Karpas-422 (cell line): ENCODE measurements at regions not wholly inside any gene's neighbourhood (a gene's known extent, or its start where the extent isn't known, plus 50 kb on each side); places are given as distances from the start of the nearest gene placed in this dataset.

ENCODE experiments used
- DNase-seq: peaks from one replicate; pipeline ENCODE4 v3.0.0-alpha.2; 2015
- H2AFZ ChIP-seq: fragments of 200-600 bp; sonication (generic); 2 replicates; pipeline ENCODE4 v1.6.1; 2014; ENCODE audit warnings: antibody characterized with exemption, low read length, mixed read lengths
- H3K27ac ChIP-seq: fragments of 200-600 bp; sonication (generic); 2 replicates; pipeline ENCODE4 v1.5.1; 2014; ENCODE audit warnings: mild to moderate bottlenecking, low read length, moderate library complexity
- H3K27me3 ChIP-seq: fragments of 200-600 bp; sonication (generic); 2 replicates; pipeline ENCODE4 v1.6.1; 2014; ENCODE audit warnings: low read length, mixed read lengths
- H3K36me3 ChIP-seq: fragments of 200-600 bp; sonication (generic); 2 replicates; pipeline ENCODE4 v1.6.1; 2014; ENCODE audit warnings: low read length, mixed read lengths; ENCODE audit not compliant: insufficient read depth
- H3K4me1 ChIP-seq: fragments of 200-600 bp; sonication (generic); 2 replicates; pipeline ENCODE4 v1.6.1; 2014; ENCODE audit warnings: mild to moderate bottlenecking, low read length, mixed read lengths
- H3K4me2 ChIP-seq: fragments of 200-600 bp; sonication (generic); 2 replicates; pipeline ENCODE4 v1.6.1; 2014; ENCODE audit warnings: low read length, low read depth, mild to moderate bottlenecking; ENCODE audit not compliant: poor library complexity, severe bottlenecking
- H3K4me3 ChIP-seq: fragments of 200-600 bp; sonication (generic); 2 replicates; pipeline ENCODE4 v1.5.1; 2014; ENCODE audit warnings: mild to moderate bottlenecking, antibody characterized with exemption, low read length, mixed read lengths
- H3K79me2 ChIP-seq: fragments of 200-600 bp; sonication (generic); 2 replicates; pipeline ENCODE4 v1.6.1; 2014; ENCODE audit warnings: mild to moderate bottlenecking, low read length, mixed read lengths
- H3K9ac ChIP-seq: fragments of 200-600 bp; sonication (generic); 2 replicates; pipeline ENCODE4 v1.6.0; 2014; ENCODE audit warnings: low read length
- H3K9me2 ChIP-seq: fragments of 200-600 bp; sonication (generic), shearing (Covaris generic); replicated peaks from 2 replicates; pipeline ENCODE4 v1.6.0; 2014; ENCODE audit warnings: mild to moderate bottlenecking, low read length, moderate library complexity; ENCODE audit not compliant: insufficient read depth
- H3K9me3 ChIP-seq: fragments of 300-700, 200-600 bp; sonication (generic); 2 replicates; pipeline ENCODE4 v1.6.1; 2014; ENCODE audit warnings: low read length, mixed read lengths
- H4K20me1 ChIP-seq: fragments of 200-600 bp; sonication (generic); 2 replicates; pipeline ENCODE4 v1.6.1; 2014; ENCODE audit warnings: mild to moderate bottlenecking, antibody characterized with exemption, low read length, low read depth; ENCODE audit not compliant: insufficient read depth

GRCh38 chr4:189826657-189827056 is 114.0 kb upstream of the FRG1 start:
- DNase-seq = no peak
- no peak overlapping the region for H3K4me3 ChIP-seq
- H3K27ac ChIP-seq = no peak overlapping the region
- H3K9me3 ChIP-seq = no peaks in the 10 kb centered on the region
- no peak overlapping the region for H3K4me2 ChIP-seq
- H3K9me2 ChIP-seq = no peaks in the 10 kb centered on the region
- no peak overlapping the region for H2AFZ ChIP-seq
- no peaks in the 10 kb centered on the region for H3K36me3 ChIP-seq
- H3K4me1 ChIP-seq = no peaks in the 10 kb centered on the region
- H3K79me2 ChIP-seq = no peaks in the 10 kb centered on the region
- no peak overlapping the region for H3K9ac ChIP-seq
- no peaks in the 10 kb centered on the region for H3K27me3 ChIP-seq
- no peaks in the 10 kb centered on the region for H4K20me1 ChIP-seq

DNA sequence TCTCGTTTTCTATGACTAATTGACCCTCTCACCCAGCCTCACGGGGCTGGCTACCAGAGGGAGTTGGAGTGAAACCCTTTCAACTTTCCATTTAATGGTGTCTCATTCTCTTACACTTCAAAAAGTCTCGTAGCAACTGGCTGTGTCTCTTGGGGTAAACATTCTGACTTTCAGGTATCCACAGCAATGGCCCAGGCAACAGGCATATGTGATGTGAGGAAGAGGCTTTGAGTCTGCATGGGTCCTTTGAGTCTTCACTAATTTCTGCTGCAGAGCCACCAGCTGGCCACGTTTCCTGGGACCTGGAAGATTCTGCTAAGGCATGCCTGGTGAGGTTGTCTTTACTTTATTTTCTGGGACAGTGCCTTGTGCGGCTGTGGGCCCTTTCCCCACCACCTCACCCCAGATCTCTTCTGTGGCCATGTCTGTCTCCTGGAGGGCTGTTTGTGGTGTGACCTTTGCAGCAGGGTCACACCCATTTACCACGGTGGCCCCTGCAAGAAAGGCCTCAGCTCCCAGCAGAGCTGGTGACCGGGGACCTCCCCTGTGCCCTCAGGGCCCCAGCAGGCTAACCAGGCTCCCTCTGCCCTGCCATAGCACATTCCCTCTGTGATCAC is 112.5 kb upstream of the FRG1 start:
- no peaks in the 10 kb centered on the region for H3K4me1 ChIP-seq
- H3K4me3 ChIP-seq = no peak overlapping the region
- H4K20me1 ChIP-seq = no peaks in the 10 kb centered on the region
- H3K27ac ChIP-seq = no peak overlapping the region
- no peaks in the 10 kb centered on the region for H3K79me2 ChIP-seq
- no peak for DNase-seq
- no peak overlapping the region for H3K4me2 ChIP-seq
- no peaks in the 10 kb centered on the region for H3K36me3 ChIP-seq
- H3K27me3 ChIP-seq = no peaks in the 10 kb centered on the region
- H2AFZ ChIP-seq = no peak overlapping the region
- H3K9me2 ChIP-seq = no peaks in the 10 kb centered on the region
- no peak overlapping the region for H3K9ac ChIP-seq
- no peaks in the 10 kb centered on the region for H3K9me3 ChIP-seq

DNA sequence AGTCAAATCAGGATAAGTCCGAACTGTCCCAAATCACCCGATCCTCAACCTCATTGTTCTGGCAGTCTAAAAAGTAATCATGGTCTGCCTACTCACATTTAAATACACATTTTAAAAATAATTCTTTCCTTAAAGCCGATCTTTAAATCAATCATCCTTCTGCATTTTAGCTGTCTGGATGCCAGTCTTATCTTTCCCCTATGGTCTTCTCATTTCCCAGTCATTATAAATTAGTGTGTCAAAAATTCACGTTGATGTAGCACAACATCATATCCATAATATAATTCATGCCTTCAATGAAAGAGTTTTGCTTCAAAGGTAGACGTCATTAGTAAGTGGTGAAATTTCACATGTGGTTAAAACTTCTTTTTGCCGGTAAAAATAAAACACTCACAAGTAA is 108.1 kb upstream of the FRG1 start:
- H3K79me2 ChIP-seq = no peaks in the 10 kb centered on the region
- no peaks in the 10 kb centered on the region for H3K36me3 ChIP-seq
- H3K9me2 ChIP-seq = no peaks in the 10 kb centered on the region
- H3K9me3 ChIP-seq = no peaks in the 10 kb centered on the region
- H3K9ac ChIP-seq = no peak overlapping the region
- H3K27ac ChIP-seq = no peak overlapping the region
- no peaks in the 10 kb centered on the region for H4K20me1 ChIP-seq
- DNase-seq = no peak
- H3K4me2 ChIP-seq = no peak overlapping the region
- no peak overlapping the region for H3K4me3 ChIP-seq
- no peak overlapping the region for H2AFZ ChIP-seq
- H3K27me3 ChIP-seq = no peaks in the 10 kb centered on the region
- H3K4me1 ChIP-seq = no peaks in the 10 kb centered on the region

DNA sequence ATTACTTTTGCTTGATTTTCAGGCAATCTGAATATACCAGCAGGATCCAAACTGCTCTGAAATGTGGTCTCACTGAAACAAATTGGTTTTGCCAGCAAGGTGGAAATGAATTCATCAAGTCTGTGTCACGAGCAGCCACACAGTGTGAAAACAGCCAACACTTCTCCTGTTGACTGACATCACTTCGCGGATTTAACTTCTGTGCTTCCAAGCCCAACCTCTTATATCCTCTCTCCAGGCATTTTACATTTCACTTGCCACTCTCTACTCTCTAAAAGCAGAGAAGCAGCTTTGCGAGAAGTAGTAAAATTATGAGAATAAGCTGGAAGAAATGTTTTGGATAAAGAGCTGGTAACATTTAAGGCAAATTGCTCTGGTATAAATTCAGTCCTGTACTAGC is 106.1 kb upstream of the FRG1 start:
- Histone ChIP-seq H3K9me2 (no peaks in the 10 kb centered on the region), H3K9ac (no peak overlapping the region), H2AFZ (no peak overlapping the region), H3K4me2 (no peak overlapping the region), H4K20me1 (no peaks in the 10 kb centered on the region), H3K79me2 (no peaks in the 10 kb centered on the region), H3K27me3 (no peaks in the 10 kb centered on the region), H3K4me3 (no peak overlapping the region), H3K4me1 (no peaks in the 10 kb centered on the region), H3K36me3 (no peaks in the 10 kb centered on the region), H3K9me3 (no peaks in the 10 kb centered on the region), H3K27ac (no peak overlapping the region)
- DNase-seq = no peak

GRCh38 chr4:189835505-189835904 is 105.2 kb upstream of the FRG1 start:
- no peak overlapping the region for H3K4me3 ChIP-seq
- H3K4me2 ChIP-seq = no peak overlapping the region
- no peaks in the 10 kb centered on the region for H3K27me3 ChIP-seq
- H3K9ac ChIP-seq = no peak overlapping the region
- no peaks in the 10 kb centered on the region for H3K9me2 ChIP-seq
- no peaks in the 10 kb centered on the region for H4K20me1 ChIP-seq
- DNase-seq = no peak
- H2AFZ ChIP-seq = no peak overlapping the region
- H3K9me3 ChIP-seq = no peaks in the 10 kb centered on the region
- no peaks in the 10 kb centered on the region for H3K4me1 ChIP-seq
- no peaks in the 10 kb centered on the region for H3K36me3 ChIP-seq
- no peak overlapping the region for H3K27ac ChIP-seq
- no peaks in the 10 kb centered on the region for H3K79me2 ChIP-seq

DNA sequence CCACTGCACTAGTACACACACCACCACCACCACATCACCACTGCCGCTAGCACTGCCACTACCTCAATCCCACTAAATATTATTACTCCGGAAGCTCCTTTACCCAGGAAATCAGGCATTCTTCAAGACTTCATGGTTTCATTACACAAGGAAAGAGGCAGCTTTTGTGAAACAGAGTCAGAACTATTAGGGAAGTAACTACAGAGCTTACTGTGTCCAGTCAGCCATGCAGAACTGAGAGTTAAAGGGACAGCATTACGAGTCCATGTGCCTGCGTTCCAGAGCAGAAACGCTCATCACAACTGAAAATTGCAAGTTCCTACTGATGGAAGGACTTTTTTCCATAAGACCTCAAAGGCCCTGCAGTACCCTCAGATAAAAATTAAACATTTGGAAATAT is 103.2 kb upstream of the FRG1 start:
- Histone ChIP-seq H3K79me2 (no peaks in the 10 kb centered on the region), H2AFZ (no peak overlapping the region), H3K9me2 (no peaks in the 10 kb centered on the region), H3K4me3 (no peak overlapping the region), H3K4me2 (no peak overlapping the region), H3K27me3 (no peaks in the 10 kb centered on the region), H3K9me3 (no peaks in the 10 kb centered on the region), H4K20me1 (no peaks in the 10 kb centered on the region), H3K9ac (no peak overlapping the region), H3K4me1 (no peaks in the 10 kb centered on the region), H3K36me3 (no peaks in the 10 kb centered on the region), H3K27ac (no peak overlapping the region)
- no peak for DNase-seq

- Histone ChIP-seq H3K4me1 (no peaks in the 10 kb centered on the region), H3K4me3 (no peak overlapping the region), H3K9me2 (no peaks in the 10 kb centered on the region), H3K4me2 (no peak overlapping the region), H3K79me2 (no peaks in the 10 kb centered on the region), H3K9ac (no peak overlapping the region), H2AFZ (no peak overlapping the region), H4K20me1 (no peaks in the 10 kb centered on the region), H3K36me3 (no peaks in the 10 kb centered on the region), H3K27ac (no peak overlapping the region), H3K9me3 (no peaks in the 10 kb centered on the region), H3K27me3 (no peaks in the 10 kb centered on the region)
- no peak for DNase-seq
Observed at GRCh38 chr4:189838821-189839497, 101.7 kb upstream of the FRG1 start.

DNA sequence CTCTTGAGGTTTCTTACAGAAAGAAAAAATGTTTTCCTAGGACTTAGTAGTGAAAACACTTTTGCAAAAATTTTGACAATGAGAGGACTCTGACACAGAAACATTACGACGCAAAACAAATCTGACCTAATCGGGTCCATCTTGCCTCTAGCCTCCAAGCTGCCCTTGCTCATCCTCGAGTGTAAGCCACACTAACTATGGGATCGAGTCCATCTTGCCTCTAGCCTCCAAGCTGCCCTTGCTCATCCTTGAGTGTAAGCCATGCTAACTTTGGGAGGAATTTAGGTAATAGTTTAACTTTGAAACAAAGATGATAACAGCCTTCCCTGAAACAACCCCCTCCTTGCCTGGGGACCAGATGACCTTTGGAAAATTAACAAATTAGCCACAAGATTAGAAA is 100.3 kb upstream of the FRG1 start:
- Histone ChIP-seq H3K36me3 (no peaks in the 10 kb centered on the region), H2AFZ (no peak overlapping the region), H3K4me2 (no peak overlapping the region), H3K79me2 (no peaks in the 10 kb centered on the region), H3K9me2 (no peaks in the 10 kb centered on the region), H3K27me3 (no peaks in the 10 kb centered on the region), H3K9me3 (no peaks in the 10 kb centered on the region), H3K4me1 (no peaks in the 10 kb centered on the region), H4K20me1 (no peaks in the 10 kb centered on the region), H3K4me3 (no peak overlapping the region), H3K27ac (no peak overlapping the region), H3K9ac (no peak overlapping the region)
- DNase-seq = no peak
